ENCODE measurements at regions not wholly inside any gene's neighbourhood (a gene's known extent, or its start where the extent isn't known, plus 50 kb on each side); places are given as distances from the start of the nearest gene placed in this dataset.

DNA sequence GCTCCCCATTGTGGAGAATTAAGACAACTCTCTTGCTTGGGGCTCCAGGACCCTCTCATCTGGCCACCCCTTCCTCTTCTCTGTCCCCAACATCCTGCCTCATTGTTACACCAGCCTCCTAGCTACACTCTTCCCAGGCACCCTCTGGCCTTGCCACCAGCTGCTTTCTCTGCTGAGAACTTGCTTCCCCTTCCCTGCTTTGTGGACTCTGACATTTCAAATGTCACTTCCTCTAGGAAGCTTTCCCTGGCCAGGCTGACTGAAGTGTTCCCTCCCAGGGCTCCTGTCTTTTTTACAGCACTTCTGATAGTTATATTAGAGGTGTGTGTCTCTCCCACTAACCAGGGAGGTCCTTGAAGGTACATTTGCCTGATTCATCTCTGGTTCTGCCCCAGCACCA, 194.0 kb upstream of the KLF4 start:
- TF ChIP-seq POLR2A (IDR thresholded peaks at IDR 0.05) (no peak), POLR2AphosphoS5 (IDR thresholded peaks at IDR 0.05) (no peak), EP300 (IDR thresholded peaks at IDR 0.05) (no peak)
- TF ChIP-seq, protein P1, sequence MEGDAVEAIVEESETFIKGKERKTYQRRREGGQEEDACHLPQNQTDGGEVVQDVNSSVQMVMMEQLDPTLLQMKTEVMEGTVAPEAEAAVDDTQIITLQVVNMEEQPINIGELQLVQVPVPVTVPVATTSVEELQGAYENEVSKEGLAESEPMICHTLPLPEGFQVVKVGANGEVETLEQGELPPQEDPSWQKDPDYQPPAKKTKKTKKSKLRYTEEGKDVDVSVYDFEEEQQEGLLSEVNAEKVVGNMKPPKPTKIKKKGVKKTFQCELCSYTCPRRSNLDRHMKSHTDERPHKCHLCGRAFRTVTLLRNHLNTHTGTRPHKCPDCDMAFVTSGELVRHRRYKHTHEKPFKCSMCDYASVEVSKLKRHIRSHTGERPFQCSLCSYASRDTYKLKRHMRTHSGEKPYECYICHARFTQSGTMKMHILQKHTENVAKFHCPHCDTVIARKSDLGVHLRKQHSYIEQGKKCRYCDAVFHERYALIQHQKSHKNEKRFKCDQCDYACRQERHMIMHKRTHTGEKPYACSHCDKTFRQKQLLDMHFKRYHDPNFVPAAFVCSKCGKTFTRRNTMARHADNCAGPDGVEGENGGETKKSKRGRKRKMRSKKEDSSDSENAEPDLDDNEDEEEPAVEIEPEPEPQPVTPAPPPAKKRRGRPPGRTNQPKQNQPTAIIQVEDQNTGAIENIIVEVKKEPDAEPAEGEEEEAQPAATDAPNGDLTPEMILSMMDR (IDR thresholded peaks at IDR 0.05), result no peak
- Histone ChIP-seq H3K36me3 (no peaks in the 10 kb centered on the region), H3K27me3 (no peaks in the 10 kb centered on the region), H3K27ac (peak overlapping the region in 2 of 5 donors; percentile 4 to 28), H3K4me1 (peaks cover 0 to 3% (median 0%) of the 10 kb centered on the region in 4 donors), H3K9me3 (no peaks in the 10 kb centered on the region), H3K4me3 (no peak overlapping the region)
- DNase-seq, result peak in 1 of 2 donors; percentile 35
- intact Hi-C loops (cut with DNase I; ENCODE audit: low total_unique reads), result no loop called here

DNA sequence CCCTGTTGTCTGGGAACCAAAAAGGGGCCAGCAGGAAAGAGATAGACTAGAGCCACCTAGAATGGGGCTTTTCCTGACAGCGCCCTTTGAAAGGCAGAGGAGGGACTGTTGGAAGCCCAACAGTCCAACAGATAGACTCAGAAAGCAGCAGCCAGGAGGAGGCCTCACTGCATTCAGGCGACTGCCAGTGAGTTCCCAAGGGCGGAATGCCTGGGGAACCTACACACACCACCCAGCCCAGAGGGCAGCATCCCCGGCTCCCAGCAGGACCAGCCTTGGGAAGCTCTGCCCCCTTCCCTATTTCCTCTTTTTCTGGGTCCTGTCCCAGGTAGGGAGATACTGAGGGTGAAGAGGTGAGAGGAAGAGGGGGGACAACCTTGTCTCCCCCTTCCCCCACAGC, 192.4 kb upstream of the KLF4 start:
- 89 to 98% (median 93%) methylated on average over 4 of the region's 4 CpGs for WGBS, 5 donors

DNA sequence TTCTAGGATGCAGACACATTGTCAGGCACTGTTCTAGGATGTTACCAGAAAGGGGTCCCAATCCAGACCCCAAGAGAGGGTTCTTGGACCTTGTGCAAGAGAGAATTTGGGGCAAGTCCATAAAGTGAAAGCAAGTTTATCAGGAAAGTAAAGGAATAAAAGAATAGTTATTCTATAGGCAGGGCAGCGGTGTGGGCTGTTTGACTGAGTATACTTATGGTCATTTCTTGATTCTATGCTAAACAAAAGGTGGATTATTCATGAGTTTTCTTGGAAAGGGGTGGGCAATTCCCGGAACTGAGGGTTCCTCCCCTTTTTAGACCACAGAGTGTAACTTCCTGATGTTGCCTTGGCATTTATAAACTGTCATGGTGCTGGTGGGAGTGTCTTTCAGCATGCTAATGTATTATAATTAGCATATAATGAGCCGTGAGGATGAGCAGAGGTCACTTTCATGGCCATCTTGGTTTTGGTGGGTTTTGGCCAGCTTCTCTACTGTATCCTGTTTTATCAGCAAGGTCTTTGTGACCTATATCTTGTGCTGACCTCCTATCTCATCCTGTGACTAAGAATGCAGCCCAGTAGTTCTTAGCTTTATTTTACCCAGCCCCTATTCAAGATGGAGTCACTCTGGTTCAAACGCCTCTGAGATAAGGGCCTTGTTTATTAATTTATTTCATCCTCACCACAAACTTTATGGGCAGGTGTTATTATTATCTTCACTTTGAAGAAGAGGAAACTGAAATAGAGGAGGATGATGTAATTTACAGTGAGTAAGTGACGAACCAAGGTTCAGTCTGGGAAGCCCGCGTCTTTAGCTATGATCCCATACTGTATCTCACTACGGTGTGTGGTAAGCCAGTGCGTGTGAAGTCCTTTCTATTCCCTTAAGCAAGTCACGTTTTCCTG, 186.0 kb upstream of the KLF4 start:
- H3K4me1 ChIP-seq, result no peaks in the 10 kb centered on the region
- DNase-seq, result no peak
- H3K36me3 ChIP-seq, result no peaks in the 10 kb centered on the region
- 75 to 94% (median 77%) methylated on average over 10 of the region's 10 CpGs for WGBS, 5 donors
- intact Hi-C loops (cut with DNase I; ENCODE audit: low total_unique reads), result no loop called here
- H3K9me3 ChIP-seq, result no peaks in the 10 kb centered on the region
- TF ChIP-seq, protein P1 (IDR thresholded peaks at IDR 0.05), result no peak
- TF ChIP-seq EP300 (IDR thresholded peaks at IDR 0.05) (no peak), POLR2AphosphoS5 (IDR thresholded peaks at IDR 0.05) (no peak), POLR2A (IDR thresholded peaks at IDR 0.05) (no peak)
- no peak overlapping the region for H3K4me3 ChIP-seq
- H3K27me3 ChIP-seq, result no peaks in the 10 kb centered on the region
- H3K27ac ChIP-seq, result peak overlapping the region in 1 of 5 donors; percentile 34

More for the DNA sequence above, 192.4 kb upstream of the KLF4 start:
- H3K36me3 ChIP-seq, result no peaks in the 10 kb centered on the region
- TF ChIP-seq, protein P1 (IDR thresholded peaks at IDR 0.05), result no peak
- TF ChIP-seq EP300 (IDR thresholded peaks at IDR 0.05) (no peak), POLR2AphosphoS5 (IDR thresholded peaks at IDR 0.05) (no peak), POLR2A (IDR thresholded peaks at IDR 0.05) (no peak)
- H3K9me3 ChIP-seq, result no peaks in the 10 kb centered on the region
- DNase-seq, result no peak
- intact Hi-C loops (cut with DNase I; ENCODE audit: low total_unique reads), result no loop called here
- no peaks in the 10 kb centered on the region for H3K27me3 ChIP-seq
- H3K4me3 ChIP-seq, result no peak overlapping the region
- H3K27ac ChIP-seq, result no peak overlapping the region
- peaks cover 0 to 3% (median 0%) of the 10 kb centered on the region in 4 donors for H3K4me1 ChIP-seq

DNA sequence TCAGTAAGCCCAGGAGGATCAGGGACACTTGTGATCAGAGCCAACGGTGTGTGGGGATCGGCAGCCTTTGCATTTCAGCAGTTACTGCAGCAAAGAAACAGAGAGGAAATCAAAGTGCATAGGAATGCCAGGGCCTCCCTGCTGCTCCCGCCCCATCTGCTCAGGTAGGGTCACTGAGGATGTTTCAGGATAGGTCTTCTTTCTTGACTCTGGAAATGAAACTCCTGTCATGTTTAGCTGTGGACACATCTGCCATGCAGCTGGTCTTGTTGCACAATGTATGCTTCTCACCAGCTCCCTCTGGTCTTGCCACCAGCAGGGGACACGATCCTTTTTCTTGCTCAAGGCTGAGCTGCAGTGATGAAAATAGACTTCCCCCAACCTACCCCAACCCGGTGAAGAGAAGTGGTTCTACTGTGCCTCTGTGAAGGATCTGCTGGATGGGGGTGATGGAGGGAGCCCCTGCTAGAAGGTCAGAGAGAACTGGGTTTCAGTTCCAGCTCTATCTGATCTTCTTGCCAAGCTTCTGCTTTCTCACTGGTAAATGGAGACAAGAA, 185.2 kb upstream of the KLF4 start:
- no peak for TF ChIP-seq EP300 (IDR thresholded peaks at IDR 0.05)
- TF ChIP-seq POLR2A (IDR thresholded peaks at IDR 0.05), result no peak
- TF ChIP-seq POLR2AphosphoS5 (IDR thresholded peaks at IDR 0.05), result no peak
- TF ChIP-seq, protein P1 (IDR thresholded peaks at IDR 0.05), result no peak
- H3K9me3 ChIP-seq, result no peaks in the 10 kb centered on the region
- H3K27ac ChIP-seq, result peak overlapping the region in 1 of 5 donors; percentile 34
- no peak for DNase-seq
- no peaks in the 10 kb centered on the region for H3K36me3 ChIP-seq
- no peak overlapping the region for H3K4me3 ChIP-seq
- H3K27me3 ChIP-seq, result no peaks in the 10 kb centered on the region
- H3K4me1 ChIP-seq, result no peaks in the 10 kb centered on the region
- intact Hi-C loops (cut with DNase I; ENCODE audit: low total_unique reads), result no loop called here
- WGBS, 5 donors, result 77 to 83% (median 78%) methylated on average over 5 of the region's 5 CpGs
